Erythroblast (primary cell): ENCODE measurements at regions not wholly inside any gene's neighbourhood (a gene's known extent, or its start where the extent isn't known, plus 50 kb on each side); places are given as distances from the start of the nearest gene placed in this dataset.

ENCODE experiments used
- GATA1 ChIP-seq: IDR thresholded peaks from 2 replicates; pipeline ENCODE4 v1.6.1; 2011; ENCODE audit warnings: low read depth, mild to moderate bottlenecking, control low read depth, low read length, moderate library complexity
- POLR2A ChIP-seq: IDR thresholded peaks from 2 replicates; pipeline ENCODE4 v1.6.1; 2011; ENCODE audit warnings: mild to moderate bottlenecking, low read length

- TF ChIP-seq POLR2A (no peak), GATA1 (no peak)
Observed at GRCh38 chr18:6558446-6559156, 143.9 kb upstream of the L3MBTL4 start.
